NCI-H187 (cell line): ENCODE measurements at regions not wholly inside any gene's neighbourhood (a gene's known extent, or its start where the extent isn't known, plus 50 kb on each side); places are given as distances from the start of the nearest gene placed in this dataset.

Experiments
- DNase-seq, 2 experiments: peaks; one replicate each; lab custom pipeline; 2025; lab: John Stamatoyannopoulos, UW

DNA sequence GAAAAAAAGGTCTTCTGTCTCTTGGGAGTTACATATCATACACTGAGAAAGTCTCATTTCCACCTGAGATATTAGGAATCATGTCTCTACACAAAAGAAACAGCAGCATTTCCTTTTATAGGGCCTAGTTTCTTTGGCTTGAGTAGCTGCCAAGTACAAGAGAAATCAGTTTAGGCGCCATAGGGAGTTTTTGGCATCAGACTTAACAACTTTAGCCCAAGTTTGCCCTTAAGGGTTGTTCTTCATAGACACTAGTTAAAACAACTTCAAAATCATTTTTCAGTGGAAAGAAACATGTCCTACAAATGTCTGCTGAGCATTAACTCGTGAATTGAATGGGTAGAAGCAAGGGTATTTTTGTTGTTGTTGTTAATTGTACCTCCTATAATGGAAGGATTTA lies 587.0 kb upstream of the DSEL start:
- DNase-seq, result no peak

DNA sequence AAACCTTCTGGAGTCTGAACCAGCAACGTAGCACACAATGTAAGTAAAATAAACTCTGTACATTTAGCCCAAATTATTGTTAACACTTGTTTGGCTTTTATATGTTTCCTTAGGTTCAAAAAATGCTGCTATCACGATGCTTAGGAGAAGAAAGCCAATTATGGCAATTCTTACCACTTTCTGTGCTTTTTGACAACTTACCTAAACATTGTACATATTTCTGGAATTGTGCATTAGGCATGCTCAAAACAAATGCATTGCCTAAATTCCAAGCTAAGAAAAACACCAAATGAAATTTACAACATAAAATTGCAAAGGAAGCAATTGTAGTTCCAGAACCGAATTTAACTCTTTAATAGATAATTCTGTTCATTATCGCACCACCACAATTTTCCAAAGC lies 585.6 kb upstream of the DSEL start:
- no peak for DNase-seq

DNA sequence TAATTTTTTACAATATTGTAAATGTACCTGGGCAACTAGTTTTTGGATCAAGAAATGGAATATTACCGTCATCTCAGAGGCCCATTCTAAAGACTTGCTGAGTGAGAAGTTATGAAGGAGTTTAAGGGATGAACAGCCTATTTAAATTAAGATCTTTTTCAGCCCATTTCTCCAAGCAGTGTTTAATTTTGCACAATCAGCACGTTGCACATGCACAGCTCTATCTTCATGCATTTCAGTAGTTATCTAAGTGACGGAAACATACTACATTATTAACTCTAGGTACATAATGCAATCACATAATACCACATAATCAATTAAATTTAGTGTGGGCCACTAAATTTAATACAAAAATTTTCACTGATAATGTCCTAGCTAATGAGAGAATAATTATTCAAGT lies 582.1 kb upstream of the DSEL start:
- DNase-seq, result no peak

DNA sequence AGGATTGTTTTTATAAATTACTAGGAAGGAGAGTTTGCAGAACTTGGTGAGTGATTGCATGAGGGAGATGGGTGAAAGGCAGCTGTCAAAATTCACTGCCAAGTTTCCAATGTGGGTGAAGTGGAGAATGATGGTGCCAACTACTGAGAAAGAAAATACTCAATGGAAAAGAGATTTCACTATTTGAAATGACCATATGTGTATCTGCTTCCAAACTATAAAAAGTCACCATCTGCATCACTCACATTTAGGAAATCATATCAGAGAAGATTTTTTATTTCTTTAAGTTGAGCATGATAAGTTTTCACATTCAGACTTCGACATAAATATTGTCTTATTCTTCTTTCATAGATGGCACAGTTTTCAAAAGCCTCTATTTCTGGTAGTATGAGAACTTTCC lies 570.0 kb upstream of the DSEL start:
- DNase-seq, result no peak

DNA sequence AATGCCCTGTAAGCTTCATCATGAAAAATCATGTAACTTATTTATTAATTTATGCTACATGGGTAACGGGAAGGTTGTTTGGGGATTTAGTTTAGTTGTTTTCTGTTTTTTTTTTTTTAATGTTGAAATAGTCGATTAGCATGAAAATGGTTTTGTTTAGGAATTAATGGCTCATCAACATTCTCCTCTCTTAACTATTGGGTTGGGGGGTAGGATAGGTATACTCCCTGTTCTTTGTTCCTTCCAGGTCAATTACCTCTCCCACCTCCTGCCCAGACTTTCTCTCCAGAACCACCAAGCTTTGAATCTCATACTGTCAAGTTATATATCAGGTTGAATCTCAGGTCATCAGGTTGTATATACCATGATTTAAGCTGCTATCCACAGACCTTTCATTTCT lies 568.7 kb upstream of the DSEL start:
- DNase-seq, result no peak

DNA sequence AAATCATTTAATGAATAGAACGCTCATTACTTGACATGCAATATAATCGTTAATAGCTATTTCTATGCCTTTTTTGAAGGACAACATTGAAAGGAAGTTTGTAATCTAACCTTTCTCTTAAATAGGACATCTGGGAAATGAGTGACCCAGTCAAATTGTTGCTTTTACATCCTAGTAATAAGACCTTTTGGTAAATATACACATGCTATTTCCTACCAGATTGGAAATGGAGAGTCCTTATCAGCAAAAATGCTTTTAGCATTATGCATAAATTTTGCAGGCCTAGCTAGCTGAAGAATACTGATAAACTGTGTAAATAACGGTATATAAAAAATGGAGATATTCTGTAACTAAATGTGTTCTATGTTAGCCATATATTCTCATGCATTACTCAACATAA lies 567.3 kb upstream of the DSEL start:
- DNase-seq, result no peak

DNA sequence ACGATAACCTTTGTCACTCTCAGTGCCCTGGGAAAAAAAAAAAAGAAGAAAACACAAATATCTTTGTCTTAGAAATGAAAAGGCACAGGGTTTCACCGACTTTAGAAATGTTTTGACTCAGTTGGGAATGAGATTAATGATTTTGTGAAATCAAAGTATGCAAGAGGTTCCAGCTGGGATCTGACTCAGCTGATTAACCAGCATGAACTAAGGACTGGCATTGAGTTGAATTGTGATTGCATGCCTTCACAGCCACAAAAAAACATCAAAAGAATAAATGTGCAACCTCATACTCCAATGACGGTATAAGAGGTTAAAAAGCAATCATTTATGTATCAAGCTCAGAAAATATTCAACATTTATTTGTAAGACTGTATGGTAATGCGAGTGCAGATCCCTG lies 566.6 kb upstream of the DSEL start:
- DNase-seq, result no peak

DNA sequence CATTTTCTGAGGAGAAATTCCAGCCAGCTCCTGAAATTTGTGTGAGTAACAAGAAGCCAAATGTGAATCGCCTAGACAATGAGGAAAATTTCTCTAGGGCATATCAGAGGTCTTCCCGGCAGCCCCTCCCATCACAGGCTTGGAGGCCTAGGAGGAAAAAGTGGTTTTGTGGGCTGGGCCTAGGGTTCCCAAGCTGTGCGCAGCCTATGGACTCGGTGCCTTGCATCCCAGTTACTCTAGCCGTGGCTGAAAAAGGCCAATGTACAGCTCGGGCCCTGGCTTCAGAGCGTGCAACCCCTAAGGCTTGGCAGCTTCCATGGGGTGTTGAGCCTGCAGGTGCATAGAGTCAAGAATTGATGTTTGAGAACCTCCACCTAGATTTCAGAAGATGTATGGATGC lies 556.2 kb upstream of the DSEL start:
- DNase-seq, result no peak

DNA sequence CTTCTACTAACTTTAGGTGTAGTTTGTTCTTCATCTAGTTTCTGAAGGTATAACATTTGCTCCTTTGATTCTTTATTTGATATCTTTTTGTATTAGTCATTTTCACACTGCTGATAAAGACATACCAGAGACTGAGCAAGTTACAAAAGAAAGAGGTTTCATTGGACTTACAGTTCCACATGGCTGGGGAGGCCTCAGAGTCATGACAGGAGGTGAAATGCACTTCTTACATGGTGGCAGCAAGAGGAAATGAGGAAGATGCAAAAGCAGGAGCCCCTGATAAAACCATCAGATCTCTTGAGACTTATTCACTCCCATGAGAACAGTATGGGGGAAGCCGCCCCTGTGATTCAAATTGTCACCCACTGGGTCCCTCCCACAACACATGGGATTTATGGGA lies 544.4 kb upstream of the DSEL start:
- no peak for DNase-seq

DNA sequence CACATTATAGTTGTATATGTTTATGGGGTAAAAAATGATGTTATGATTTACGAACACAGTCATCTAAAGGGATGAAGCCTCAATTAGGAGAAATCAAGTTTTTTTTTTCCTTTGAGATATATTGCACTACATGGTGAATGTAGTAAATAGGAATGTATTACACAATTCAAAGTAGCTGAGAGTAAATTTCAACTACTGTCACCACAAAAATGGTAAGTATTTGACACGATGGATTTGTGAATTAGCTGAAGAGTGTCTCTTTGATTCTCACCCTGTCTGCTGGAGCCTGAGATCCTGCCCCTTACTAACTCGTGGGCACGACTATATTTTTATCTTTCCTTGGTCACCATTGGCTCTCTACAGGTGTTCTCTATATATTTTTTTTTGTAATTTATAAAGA lies 540.4 kb upstream of the DSEL start:
- DNase-seq, result no peak

DNA sequence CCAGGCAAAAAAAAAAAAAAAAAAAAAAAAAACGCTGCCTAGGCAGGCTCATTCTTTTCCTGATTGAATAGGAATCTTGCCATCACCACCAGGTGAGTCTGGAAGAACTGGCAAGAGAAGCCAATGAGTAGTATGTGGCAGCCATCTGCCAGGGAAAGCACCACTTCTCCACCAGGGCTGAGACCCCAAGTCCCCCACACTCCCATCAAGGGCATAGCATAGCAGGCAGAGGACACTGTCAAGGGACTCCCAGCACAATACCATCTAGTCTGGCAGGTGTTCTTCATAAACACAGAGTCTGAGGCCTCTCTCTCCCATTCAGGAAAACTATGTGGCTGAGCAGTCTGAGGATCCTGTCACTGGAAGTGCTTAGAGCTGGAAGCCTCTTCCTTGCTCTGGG lies 538.1 kb upstream of the DSEL start:
- DNase-seq, result no peak

DNA sequence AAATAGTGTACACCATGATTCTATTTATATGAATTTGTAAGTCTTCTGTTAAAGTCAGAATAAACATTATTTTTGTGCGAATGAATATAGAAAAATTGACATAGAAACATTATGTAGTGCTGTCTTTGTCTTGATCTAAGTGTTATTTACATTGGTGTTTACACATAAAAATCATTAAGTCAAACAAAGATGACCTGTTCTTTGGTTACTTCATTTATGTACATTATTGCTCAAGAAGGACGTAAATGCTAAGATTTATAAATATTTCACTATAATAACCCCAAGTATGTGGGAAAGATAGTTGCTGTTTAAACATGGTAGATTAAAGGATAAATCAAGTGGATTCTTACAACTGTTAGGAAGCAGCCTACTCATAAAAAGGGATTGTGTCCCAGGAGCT lies 536.8 kb upstream of the DSEL start:
- no peak for DNase-seq

DNA sequence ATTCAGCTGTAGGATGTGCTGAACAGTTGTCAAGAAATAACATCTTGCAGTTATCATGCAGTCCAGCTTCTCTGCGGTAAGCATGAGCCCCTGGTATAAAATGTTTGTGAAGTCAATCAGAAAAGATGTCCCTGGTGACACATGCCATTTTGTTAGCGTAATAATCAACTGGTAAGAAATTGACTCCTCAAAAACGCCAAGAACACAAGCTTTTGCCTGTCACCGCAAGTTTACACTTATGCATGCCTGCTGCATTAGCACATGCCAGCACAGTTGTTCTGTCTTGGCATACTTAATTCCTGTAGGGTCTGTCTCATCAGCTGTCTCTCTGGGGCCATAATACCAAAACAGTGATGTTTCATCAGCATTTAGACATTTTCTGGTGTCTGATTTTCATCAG lies 524.8 kb upstream of the DSEL start:
- no peak for DNase-seq

DNA sequence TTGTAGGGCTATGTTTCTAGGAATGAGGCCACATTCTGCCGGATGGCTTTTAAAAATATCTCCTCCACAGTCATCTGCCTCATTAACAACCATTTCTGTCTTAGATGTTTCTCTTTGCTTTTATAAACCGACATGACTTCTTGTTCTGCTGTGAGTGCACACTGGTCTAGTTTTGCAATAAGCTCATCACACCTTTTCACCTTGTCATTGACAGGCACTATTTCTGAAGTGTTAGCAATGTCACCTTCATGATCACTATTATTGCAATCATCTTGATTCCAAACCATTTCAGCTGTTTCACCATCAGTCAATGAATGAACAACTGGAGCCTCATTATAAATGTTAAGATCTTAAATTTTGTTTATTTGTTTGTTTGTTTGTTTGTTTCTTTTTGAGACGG lies 523.7 kb upstream of the DSEL start:
- no peak for DNase-seq

DNA sequence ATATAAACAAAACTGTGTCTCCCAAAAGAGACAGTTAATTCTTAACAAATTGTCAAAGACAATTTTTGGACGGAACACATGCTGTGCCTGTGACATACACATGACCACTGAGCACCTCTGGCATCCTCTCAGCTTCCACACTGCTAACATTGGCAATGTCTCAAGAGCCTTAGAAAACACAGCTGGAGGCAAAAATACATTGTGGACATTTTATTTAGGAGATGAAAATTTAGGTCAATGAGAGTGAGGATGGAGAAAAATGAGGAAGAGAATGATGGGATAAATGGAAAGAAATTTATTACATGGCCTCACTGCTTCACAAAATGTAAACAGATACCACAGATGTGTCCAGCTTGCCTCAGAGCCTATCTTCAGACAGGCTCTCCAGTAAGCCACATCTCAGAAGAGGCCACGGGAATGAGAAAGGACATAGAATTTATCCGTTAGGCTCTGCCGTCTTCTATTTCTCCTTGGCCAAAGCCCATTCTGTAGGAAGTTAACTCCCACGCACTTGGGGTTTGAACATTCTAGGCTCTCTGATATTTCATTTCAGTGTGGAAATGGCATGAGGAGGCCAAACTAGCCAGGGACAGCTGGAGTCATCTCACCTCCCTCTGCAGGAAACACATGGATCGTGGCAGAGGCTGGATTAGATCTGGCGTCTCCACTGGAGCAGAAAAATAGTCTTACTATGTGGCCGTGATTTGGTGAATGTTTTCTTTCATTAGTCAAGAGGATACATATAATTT lies 519.4 kb upstream of the DSEL start:
- no peak for DNase-seq

DNA sequence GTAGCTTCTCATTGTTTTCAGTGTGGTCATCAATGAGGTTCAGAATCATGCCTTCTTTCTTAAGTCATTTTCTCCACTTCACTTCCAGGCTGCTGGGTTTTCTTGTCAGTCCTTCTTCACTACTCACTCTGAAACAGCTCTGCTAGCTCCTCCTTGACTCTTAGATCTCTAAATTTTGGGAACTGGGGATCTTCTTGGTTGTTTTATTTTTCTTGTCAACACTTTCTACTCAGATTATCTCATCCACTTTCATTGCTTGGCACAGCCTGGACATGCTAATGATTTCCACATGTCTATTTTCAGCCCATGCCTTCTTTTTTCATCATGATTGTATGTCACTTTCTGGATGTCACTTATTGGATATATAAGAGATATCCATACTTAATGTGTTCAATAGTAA lies 517.8 kb upstream of the DSEL start:
- DNase-seq, result no peak

DNA sequence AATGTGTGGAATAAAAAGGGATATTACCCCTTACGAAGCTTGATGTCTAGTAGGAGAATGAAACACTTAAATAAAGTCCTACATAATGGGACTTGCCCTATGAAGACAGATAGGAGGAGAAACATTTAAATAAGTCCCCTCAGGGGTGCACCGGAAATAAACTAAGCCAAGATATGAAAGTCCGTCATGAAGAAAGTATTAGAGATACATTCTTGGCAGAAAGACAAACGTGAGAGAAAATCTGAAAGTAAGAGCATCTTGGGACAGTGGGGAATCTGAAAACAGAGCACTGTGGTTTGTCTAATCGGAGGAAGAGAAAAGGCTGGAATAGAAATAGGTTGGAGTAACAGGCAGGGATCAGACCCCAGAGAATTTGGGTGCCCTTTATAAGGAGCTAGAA lies 516.9 kb upstream of the DSEL start:
- DNase-seq, result no peak

DNA sequence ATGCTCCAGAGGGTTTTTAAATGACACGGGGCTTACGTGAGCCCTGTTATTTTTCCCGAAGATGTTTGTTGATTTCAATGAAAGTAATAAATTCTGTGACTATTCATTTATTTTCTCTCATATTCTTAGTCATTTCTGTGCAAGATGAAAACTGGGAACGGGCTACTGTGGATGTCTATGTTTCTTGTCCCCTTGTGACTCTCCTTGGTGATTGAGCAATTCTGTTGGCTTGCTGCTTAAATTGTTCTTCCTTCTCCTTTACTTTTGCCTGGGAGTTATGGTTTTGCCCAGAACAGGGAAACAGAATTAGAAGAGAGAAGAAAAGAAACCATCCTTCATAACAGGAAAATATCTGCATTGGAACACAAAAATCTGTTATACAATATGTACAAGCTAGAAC lies 508.2 kb upstream of the DSEL start:
- DNase-seq, result no peak

DNA sequence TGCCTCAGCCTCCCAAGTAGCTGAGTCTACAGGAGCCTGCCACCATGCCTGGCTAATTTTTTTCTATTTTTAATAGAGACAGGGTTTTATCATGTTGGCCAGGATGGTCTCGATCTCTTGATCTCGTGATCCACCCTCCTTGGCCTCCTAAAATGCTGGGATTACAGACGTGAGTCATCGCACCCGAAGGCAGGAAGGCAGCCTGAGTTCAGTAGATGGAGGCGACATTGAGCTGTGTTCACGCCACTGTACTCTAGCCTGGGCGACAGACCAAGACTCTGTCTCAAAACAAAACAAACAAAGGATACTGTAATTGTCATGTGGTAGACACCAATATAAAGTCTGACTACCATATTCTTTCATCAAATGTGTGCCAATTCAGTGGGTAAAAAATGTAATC lies 500.9 kb upstream of the DSEL start:
- DNase-seq, result no peak

DNA sequence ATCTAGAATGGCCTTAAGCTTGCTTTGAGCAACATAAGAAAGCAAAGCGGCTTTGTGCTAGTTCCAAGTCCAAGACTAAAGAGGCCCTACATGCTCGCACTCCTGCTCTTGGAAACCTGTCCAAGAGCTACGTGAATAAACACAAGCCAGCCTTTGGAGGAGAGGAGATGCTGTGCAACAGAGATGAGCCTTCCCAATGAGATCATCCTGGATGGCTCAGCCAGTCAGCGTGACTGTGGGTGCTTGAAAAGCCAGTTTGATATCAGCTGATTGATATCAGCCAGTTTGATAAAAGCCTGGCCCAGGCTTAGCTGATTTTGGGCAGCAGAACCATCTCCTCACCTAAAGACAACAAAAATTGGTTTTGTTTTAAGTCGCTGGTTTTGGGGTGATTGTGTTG lies 481.0 kb upstream of the DSEL start:
- DNase-seq, result no peak

DNA sequence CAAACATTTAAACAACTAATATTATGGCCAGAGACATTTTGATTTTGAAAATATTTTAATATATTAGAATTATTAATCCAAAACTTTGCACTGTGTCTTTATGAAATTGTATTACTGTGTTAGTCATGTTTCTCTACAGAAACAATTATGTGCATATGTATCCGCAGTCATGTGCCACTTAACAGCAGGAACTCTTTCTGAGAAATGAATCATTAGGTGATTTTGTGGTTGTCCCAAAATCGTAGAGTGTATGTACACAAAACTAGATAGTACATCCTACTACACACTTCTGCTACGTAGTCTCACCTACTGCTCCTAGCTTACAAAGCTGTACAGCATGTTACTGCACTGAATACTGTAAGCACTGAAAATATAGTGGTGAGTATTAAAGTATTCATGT lies 479.2 kb upstream of the DSEL start:
- DNase-seq, result no peak

DNA sequence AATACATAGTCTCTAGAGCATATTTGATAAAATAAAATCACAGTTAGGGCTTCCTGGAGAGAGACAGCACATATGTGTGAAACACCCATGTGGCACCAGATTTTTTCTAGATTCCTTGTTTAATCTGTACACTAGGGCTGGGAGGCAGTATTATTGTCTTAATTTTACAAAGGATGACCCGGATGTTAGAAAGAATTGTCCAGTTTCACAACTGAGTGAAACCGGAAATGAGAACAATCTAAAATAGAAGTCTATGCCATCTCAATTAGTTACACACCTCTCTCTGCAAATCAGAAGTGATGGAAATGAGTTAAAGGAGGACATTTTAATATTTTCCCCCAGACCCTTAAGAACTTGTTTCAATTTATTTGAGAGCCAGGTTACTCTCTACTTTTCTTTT lies 463.7 kb upstream of the DSEL start:
- DNase-seq, result no peak

DNA sequence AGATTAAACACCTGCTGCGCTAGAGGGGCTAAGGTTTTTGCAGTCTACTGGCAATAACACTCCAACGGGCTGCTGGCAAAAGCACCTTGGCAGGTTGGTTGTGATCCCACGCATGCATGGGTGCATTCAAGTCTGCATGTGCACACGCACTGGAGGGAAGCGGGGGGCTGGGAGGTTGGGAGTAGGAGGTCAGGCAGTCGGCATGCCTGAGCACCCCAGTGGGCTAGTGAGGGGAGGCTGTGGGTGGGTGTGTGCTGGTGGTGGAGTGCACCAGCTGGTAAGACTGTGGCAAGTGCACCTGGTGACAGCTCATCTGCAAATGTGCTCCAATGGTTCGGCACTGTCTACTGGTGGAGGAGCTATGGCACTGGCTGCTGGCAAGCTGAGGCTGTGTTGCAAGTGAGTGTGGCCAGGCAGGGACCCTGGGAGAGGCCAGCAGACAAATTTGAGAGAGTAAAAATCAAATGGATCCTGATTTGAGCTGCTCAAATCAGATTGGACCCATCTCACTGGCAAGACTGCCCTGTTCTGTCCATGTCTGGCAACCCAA lies 460.6 kb upstream of the DSEL start:
- DNase-seq, result no peak

DNA sequence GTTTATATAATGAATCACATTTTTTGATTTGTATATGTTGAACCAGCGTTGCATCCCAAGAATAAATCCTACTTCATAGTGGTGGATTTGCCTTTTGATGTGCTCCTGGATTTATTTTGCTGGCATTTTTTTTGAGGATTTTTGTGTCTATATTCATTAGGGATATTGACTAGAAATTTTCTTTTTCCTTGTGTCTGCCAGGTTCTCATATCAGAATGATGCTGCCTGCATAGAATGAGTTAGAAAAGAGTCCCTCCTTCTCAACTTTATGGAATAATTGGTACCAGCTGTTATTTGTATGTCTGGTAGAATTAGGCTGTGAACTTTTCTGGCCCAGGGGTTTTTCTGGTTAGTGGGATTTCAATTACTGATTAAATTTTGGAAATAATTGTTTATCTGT lies 457.4 kb upstream of the DSEL start:
- no peak for DNase-seq

DNA sequence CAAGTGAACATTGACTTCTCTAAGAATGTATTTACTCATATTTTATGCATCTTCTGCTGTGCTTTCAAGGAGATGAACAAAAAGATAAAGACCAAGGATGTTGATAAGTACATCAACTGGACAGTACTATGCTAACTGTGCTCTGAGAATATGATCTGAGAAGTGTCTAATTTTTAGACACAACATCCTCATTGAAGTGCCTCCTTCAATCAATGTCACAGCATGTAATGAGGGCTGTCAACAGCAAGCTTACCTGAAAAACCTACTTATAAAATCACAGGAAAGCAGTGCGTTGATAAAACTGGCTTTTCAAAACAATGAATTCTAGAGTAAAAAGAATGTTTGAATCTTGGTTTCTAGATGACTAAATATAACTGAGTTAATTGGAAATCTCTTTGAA lies 452.9 kb upstream of the DSEL start:
- DNase-seq, result no peak
